Pancreas (tissue), 10 donors: ENCODE measurements at regions not wholly inside any gene's neighbourhood (a gene's known extent, or its start where the extent isn't known, plus 50 kb on each side); places are given as distances from the start of the nearest gene placed in this dataset.
A peak's percentile ranks its signal among the peaks of the same experiment; 100 is the strongest.
"Not testable (repeated sequence)": the region's sequence is repeated elsewhere in the genome, so short reads cannot be mapped to it uniquely, and the experiment has no call there.

Experiments used
- ATAC-seq, 4 donors: fragments of 200-7000 bp; cut with Tn5 transposase; one replicate each; pipeline versions ENCODE4 v1.8.0 to v1.9.1; 2020; ENCODE audit warnings: mild to moderate bottlenecking in 4 of 4, moderate library complexity in 4 of 4
- DNase-seq, 6 donors: peaks; one replicate each; pipeline ENCODE4 v3.0.0-alpha.2; 2020
- FAIRE-seq: peaks from 2 replicates; lab custom pipeline; 2012; peaks lifted over from hg19 to GRCh38; lab: Jason Lieb, UNC
- H3K27ac ChIP-seq, 4 donors: fragments of 200-600 bp; sonication (generic); 1 replicate in 3 of 4; 2 replicates in 1 of 4; pipeline versions ENCODE4 v1.5.0 to v1.8.0; 2020
- H3K27me3 ChIP-seq, 4 donors: fragments of 200-600 bp; one replicate each; pipeline ENCODE4 v1.8.0; 2021
- H3K36me3 ChIP-seq, 3 donors: fragments of 200-600 bp; sonication (generic) in 1 of 3; one replicate each; pipeline versions ENCODE4 v1.5.0 to v1.8.0; 2020 to 2021
- H3K4me1 ChIP-seq, 3 donors: fragments of 200-600 bp; one replicate each; pipeline ENCODE4 v1.8.0; 2021
- H3K4me3 ChIP-seq, 4 donors: fragments of 200-600 bp; sonication (generic) in 2 of 4; one replicate each; pipeline versions ENCODE4 v1.5.0 to v1.8.0; 2020 to 2021
- H3K9me3 ChIP-seq, 4 donors: fragments of 200-600 bp; one replicate each; pipeline ENCODE4 v1.8.0; 2021
- CTCF ChIP-seq, 4 donors: fragments of 200-600 bp; sonication (generic) in 3 of 4; IDR thresholded peaks; one replicate each; pipeline versions ENCODE4 v1.5.0 to v1.8.0; 2021; ENCODE audit warnings: antibody characterized with exemption in 4 of 4
- WGBS, 2 donors: extraction: QIAGEN DNeasy Blood & Tissue Kit; methylation state at CpG; one replicate each; pipeline ENCODE4 v1.1.7; 2013; 5-methylcytosine and 5-hydroxymethylcytosine counted together
- intact Hi-C, 3 donors: fragments of 100-400 bp; cut with DNase I; formaldehyde crosslinking; loops; one replicate each; pipeline versions ENCODE4 v1.11.1 to v1.14.2; 2022
- donor health status: healthy with polysubstance abuse.
- donor health status: DM: no; HTN: no; CAD: no; lungs with moderate emphysema.
- donor health status: DM: no; HTN: no; CAD: no.
- donor health status: control.
- donor health status: control.
- donor health status: Bipolar disorder and iron deficiency.
- donor health status: DM: yes; HTN: yes; CAD: no.
- donor health status: DM: no; HTN: no; CAD: no.
- donor health status: DM: no; HTN: no; CAD: no.
- donor health status: DM: yes; HTN: yes; CAD: no.

- intact Hi-C loops = no loop called here
- WGBS, 2 donors = 87 to 95% methylated on average over 3 of the region's 3 CpGs
- no peak for TF ChIP-seq CTCF (IDR thresholded peaks at IDR 0.05)
- FAIRE-seq = no peak
- no peak for ATAC-seq
- Histone ChIP-seq H3K9me3 (no peaks in the 10 kb centered on the region), H3K36me3 (no peaks in the 10 kb centered on the region), H3K4me3 (no peak overlapping the region), H3K4me1 (peaks cover 0 to 5% (median 0%) of the 10 kb centered on the region in 3 donors), H3K27me3 (no peaks in the 10 kb centered on the region), H3K27ac (no peak overlapping the region)
- no peak for DNase-seq
Observed at GRCh38 chr3:75321060-75321459, 343.1 kb upstream of the FRG2C start.

- H3K4me3 ChIP-seq, H3K27me3 ChIP-seq, H3K36me3 ChIP-seq, DNase-seq, H3K4me1 ChIP-seq, intact Hi-C loops, FAIRE-seq, H3K9me3 ChIP-seq, H3K27ac ChIP-seq, ATAC-seq: not testable (repeated sequence)
- 42 to 45% methylated on average over 2 of the region's 2 CpGs for WGBS, 2 donors
Observed at GRCh38 chr3:75323936-75324335, 340.2 kb upstream of the FRG2C start.

GRCh38 chr3:75325716-75326115 lies 338.4 kb upstream of the FRG2C start:
- WGBS, 2 donors = 63 to 64% methylated on average over 2 of the region's 2 CpGs
- FAIRE-seq (no peak), DNase-seq (no peak), ATAC-seq (no peak)
- H3K9me3 ChIP-seq = no peaks in the 10 kb centered on the region
- no peaks in the 10 kb centered on the region for H3K27me3 ChIP-seq
- no peak for TF ChIP-seq CTCF (IDR thresholded peaks at IDR 0.05)
- intact Hi-C loops = no loop called here
- no peak overlapping the region for H3K27ac ChIP-seq
- H3K4me3 ChIP-seq = no peak overlapping the region
- peaks cover 0 to 5% (median 0%) of the 10 kb centered on the region in 3 donors for H3K4me1 ChIP-seq
- no peaks in the 10 kb centered on the region for H3K36me3 ChIP-seq

- Histone ChIP-seq H3K36me3 (no peaks in the 10 kb centered on the region), H3K9me3 (no peaks in the 10 kb centered on the region), H3K27me3 (no peaks in the 10 kb centered on the region), H3K4me1 (peaks cover 0 to 5% (median 0%) of the 10 kb centered on the region in 3 donors), H3K4me3 (peak overlapping the region in 1 of 4 donors; percentile 10), H3K27ac (no peak overlapping the region)
- WGBS, 2 donors = 41 to 48% methylated on average over 9 of the region's 9 CpGs
- DNase-seq = no peak
- FAIRE-seq = no peak
- intact Hi-C loops = no loop called here
- no peak for ATAC-seq
- no peak for TF ChIP-seq CTCF (IDR thresholded peaks at IDR 0.05)
Observed at GRCh38 chr3:75327453-75327852, 336.7 kb upstream of the FRG2C start.

- H3K36me3 ChIP-seq = no peaks in the 10 kb centered on the region
- WGBS, 2 donors = 33 to 36% methylated on average over 4 of the region's 4 CpGs
- no peak overlapping the region for H3K27ac ChIP-seq
- no peaks in the 10 kb centered on the region for H3K27me3 ChIP-seq
- H3K4me1 ChIP-seq = peaks cover 0 to 5% (median 0%) of the 10 kb centered on the region in 3 donors
- TF ChIP-seq CTCF (IDR thresholded peaks at IDR 0.05) = no peak
- FAIRE-seq (no peak), ATAC-seq (peak in 3 of 4 donors; percentile 79 to 87 (median 79)), DNase-seq (peak in 4 of 6 donors; percentile 63 to 74 (median 68))
- H3K4me3 ChIP-seq = no peak overlapping the region
- no peaks in the 10 kb centered on the region for H3K9me3 ChIP-seq
- intact Hi-C loops = no loop called here
Observed at GRCh38 chr3:75329476-75330097, 334.5 kb upstream of the FRG2C start.

- DNase-seq, H3K27ac ChIP-seq, H3K27me3 ChIP-seq, FAIRE-seq, intact Hi-C loops, H3K9me3 ChIP-seq, ATAC-seq, H3K36me3 ChIP-seq, H3K4me1 ChIP-seq, H3K4me3 ChIP-seq: not testable (repeated sequence)
Observed at GRCh38 chr3:75330446-75330845, 333.7 kb upstream of the FRG2C start.

- not testable (repeated sequence) for FAIRE-seq, DNase-seq
- WGBS, 2 donors = 81 to 100% methylated on average over 1 of the region's 1 CpG
Observed at GRCh38 chr3:75332090-75332489, 332.0 kb upstream of the FRG2C start.

More at GRCh38 chr3:75332090-75332489, 332.0 kb upstream of the FRG2C start:
- H3K4me3 ChIP-seq, H3K27me3 ChIP-seq, H3K4me1 ChIP-seq, H3K9me3 ChIP-seq, ATAC-seq, H3K36me3 ChIP-seq, intact Hi-C loops, H3K27ac ChIP-seq: not testable (repeated sequence)
